NCI-H146 (cell line): ENCODE measurements at regions not wholly inside any gene's neighbourhood (a gene's known extent, or its start where the extent isn't known, plus 50 kb on each side); places are given as distances from the start of the nearest gene placed in this dataset.
A peak's percentile ranks its signal among the peaks of the same experiment; 100 is the strongest.
"Not testable (repeated sequence)": the region's sequence is repeated elsewhere in the genome, so short reads cannot be mapped to it uniquely, and the experiment has no call there.

Experiments
- DNase-seq: peaks from one replicate; lab custom pipeline; 2025; lab: John Stamatoyannopoulos, UW

- no peak for DNase-seq
Observed at GRCh38 chr13:93017493-93018112, 209.0 kb upstream of the GPC6 start.

GRCh38 chr13:93023929-93024328, 202.7 kb upstream of the GPC6 start:
- no peak for DNase-seq

- DNase-seq: no peak
Observed at GRCh38 chr13:93025984-93026383, 200.6 kb upstream of the GPC6 start.

- no peak for DNase-seq
Observed at GRCh38 chr13:93029536-93029935, 197.1 kb upstream of the GPC6 start.

- DNase-seq: no peak
Observed at GRCh38 chr13:93036380-93036779, 190.2 kb upstream of the GPC6 start.

GRCh38 chr13:93037780-93038179, 188.8 kb upstream of the GPC6 start:
- no peak for DNase-seq

- no peak for DNase-seq
Observed at GRCh38 chr13:93038187-93038586, 188.4 kb upstream of the GPC6 start.

GRCh38 chr13:93039131-93039530, 187.5 kb upstream of the GPC6 start:
- DNase-seq: no peak

- not testable (repeated sequence) for DNase-seq
Observed at GRCh38 chr13:93041566-93041965, 185.0 kb upstream of the GPC6 start.

GRCh38 chr13:93045836-93046235, 180.8 kb upstream of the GPC6 start:
- DNase-seq: no peak

GRCh38 chr13:93055233-93055632, 171.4 kb upstream of the GPC6 start:
- no peak for DNase-seq

GRCh38 chr13:93058301-93058700, 168.3 kb upstream of the GPC6 start:
- no peak for DNase-seq

GRCh38 chr13:93060144-93060543, 166.5 kb upstream of the GPC6 start:
- no peak for DNase-seq

GRCh38 chr13:93066187-93066586, 160.4 kb upstream of the GPC6 start:
- no peak for DNase-seq

GRCh38 chr13:93079294-93079693, 147.3 kb upstream of the GPC6 start:
- no peak for DNase-seq

- no peak for DNase-seq
Observed at GRCh38 chr13:93080166-93080565, 146.4 kb upstream of the GPC6 start.

- peak; percentile 16 for DNase-seq
Observed at GRCh38 chr13:93080587-93080986, 146.0 kb upstream of the GPC6 start.

- DNase-seq: no peak
Observed at GRCh38 chr13:93086329-93086728, 140.3 kb upstream of the GPC6 start.

- no peak for DNase-seq
Observed at GRCh38 chr13:93098972-93099371, 127.6 kb upstream of the GPC6 start.

GRCh38 chr13:93101226-93101734, 125.3 kb upstream of the GPC6 start:
- no peak for DNase-seq

- DNase-seq: no peak
Observed at GRCh38 chr13:93104270-93104669, 122.3 kb upstream of the GPC6 start.

GRCh38 chr13:93108111-93108601, 118.5 kb upstream of the GPC6 start:
- no peak for DNase-seq

GRCh38 chr13:93116809-93117208, 109.8 kb upstream of the GPC6 start:
- peak; percentile 9 for DNase-seq

- no peak for DNase-seq
Observed at GRCh38 chr13:93118081-93118615, 108.5 kb upstream of the GPC6 start.
